ENCODE measurements at regions not wholly inside any gene's neighbourhood (a gene's known extent, or its start where the extent isn't known, plus 50 kb on each side); places are given as distances from the start of the nearest gene placed in this dataset.

DNA sequence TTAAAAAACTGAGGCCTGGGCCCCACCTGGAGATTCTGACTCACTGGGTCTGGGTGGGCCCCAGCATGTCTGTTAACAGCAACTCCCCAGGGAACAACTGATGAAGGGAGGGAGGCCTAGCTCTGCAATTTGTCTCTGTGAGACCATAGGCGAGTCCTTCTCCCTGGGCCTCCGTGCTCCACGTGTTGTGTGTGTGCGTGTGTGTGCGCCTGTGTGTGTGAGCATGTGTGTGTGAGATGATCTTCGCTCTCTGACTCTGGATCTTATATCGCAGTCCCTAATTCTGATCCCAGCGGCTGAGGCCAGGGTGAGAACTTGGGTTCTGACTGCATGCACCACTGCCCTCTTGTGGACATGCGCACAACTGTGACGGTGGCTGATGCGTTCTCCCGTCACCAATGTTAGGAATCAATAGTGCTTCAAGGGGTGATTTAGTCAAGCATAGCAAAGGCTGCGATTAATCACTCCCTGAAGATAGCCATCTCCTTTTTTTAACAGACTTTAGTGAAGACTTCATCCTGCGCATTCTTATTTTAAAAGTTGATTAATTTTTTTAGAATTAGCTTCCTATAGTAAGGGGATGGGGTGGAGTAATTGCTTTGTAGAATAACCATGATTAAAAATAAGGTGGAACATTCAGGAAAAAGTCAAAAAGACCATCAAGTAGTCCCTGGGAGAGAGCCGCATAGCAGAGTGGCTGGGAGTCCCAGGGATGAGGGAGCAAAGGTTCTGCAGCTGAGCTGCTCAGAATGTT lies 62.4 kb upstream of the USP24 start:
- Mint-ChIP-seq H3K27ac (peak overlapping the region; percentile 8 to 88), H3K36me3 (no peaks in the 10 kb centered on the region), H3K4me1 (peaks cover 45 to 52% of the 10 kb centered on the region in 2 donors), H3K4me3 (no peak overlapping the region), H3K27me3 (ENCODE audit: low read depth in 2 of 2) (peaks cover 0 to under 1% of the 10 kb centered on the region in 2 donors), H3K9me3 (no peaks in the 10 kb centered on the region)
- H3K4me3 ChIP-seq (ENCODE audit: low read length), result no peak overlapping the region
- no peaks in the 10 kb centered on the region for H3K27me3 ChIP-seq (ENCODE audit: control insufficient read depth, insufficient read depth, low read length)
- no peaks in the 10 kb centered on the region for H3K9me3 ChIP-seq (ENCODE audit: control insufficient read depth, insufficient read depth, low read length)
- TF ChIP-seq, protein P1, sequence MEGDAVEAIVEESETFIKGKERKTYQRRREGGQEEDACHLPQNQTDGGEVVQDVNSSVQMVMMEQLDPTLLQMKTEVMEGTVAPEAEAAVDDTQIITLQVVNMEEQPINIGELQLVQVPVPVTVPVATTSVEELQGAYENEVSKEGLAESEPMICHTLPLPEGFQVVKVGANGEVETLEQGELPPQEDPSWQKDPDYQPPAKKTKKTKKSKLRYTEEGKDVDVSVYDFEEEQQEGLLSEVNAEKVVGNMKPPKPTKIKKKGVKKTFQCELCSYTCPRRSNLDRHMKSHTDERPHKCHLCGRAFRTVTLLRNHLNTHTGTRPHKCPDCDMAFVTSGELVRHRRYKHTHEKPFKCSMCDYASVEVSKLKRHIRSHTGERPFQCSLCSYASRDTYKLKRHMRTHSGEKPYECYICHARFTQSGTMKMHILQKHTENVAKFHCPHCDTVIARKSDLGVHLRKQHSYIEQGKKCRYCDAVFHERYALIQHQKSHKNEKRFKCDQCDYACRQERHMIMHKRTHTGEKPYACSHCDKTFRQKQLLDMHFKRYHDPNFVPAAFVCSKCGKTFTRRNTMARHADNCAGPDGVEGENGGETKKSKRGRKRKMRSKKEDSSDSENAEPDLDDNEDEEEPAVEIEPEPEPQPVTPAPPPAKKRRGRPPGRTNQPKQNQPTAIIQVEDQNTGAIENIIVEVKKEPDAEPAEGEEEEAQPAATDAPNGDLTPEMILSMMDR (IDR thresholded peaks at IDR 0.05), result peak; percentile 84
- DNase-seq, result peak; percentile 66 to 90
- H3K36me3 ChIP-seq (ENCODE audit: control insufficient read depth, insufficient read depth, low read length), result no peaks in the 10 kb centered on the region
- ATAC-seq, result peak; percentile 88 to 97 (median 93)
- intact Hi-C loops (cut with micrococcal nuclease), result loop anchor here (1.0 to 5.0 kb wide), 2 partner anchors 60 to 137 kb away; partner anchors contain the start of gene USP24
- no peak overlapping the region for H3K27ac ChIP-seq (ENCODE audit: low read length)
- 23% methylated on average over 14 of the region's 15 CpGs for WGBS (ENCODE audit: insufficient coverage)
- peaks cover 5% of the 10 kb centered on the region for H3K4me1 ChIP-seq (ENCODE audit: control insufficient read depth, insufficient read depth, low read length)

DNA sequence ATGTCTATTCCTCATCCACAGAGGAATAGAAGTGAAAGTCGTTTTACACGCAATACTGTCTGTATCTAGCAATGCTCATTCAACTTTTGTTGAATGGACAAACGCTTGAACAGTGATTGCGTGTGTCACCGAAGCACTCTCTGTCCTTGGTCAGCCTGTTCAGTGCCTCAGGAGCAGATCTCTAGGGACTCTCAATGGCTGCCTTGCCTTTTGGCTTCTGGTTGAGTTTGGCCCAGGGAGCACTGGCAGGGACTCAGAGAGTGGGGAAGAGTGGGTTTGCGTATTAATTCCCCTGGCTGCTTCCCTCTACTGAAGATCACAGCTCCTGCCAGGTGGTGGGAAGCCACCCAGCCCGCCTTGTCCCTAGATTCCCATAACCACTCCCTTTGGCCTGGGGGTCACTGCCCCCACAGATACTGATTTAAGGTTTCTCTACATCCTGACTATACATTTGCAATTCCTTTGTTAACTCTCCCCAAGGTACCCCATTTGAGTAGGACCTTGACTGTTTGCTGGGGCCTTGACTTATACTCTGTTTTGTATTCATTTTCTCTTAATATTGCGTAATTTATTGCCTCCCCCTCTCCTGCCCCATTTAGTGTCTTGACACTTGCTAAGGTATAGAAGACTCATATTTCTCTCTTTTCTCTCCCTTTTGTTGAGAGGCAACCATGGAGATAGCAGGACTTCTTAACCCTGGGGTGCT lies 61.7 kb upstream of the USP24 start:
- Histone ChIP-seq H3K27ac (ENCODE audit: low read length) (no peak overlapping the region), H3K4me3 (ENCODE audit: low read length) (no peak overlapping the region), H3K36me3 (ENCODE audit: control insufficient read depth, insufficient read depth, low read length) (no peaks in the 10 kb centered on the region), H3K9me3 (ENCODE audit: control insufficient read depth, insufficient read depth, low read length) (no peaks in the 10 kb centered on the region), H3K27me3 (ENCODE audit: control insufficient read depth, insufficient read depth, low read length) (no peaks in the 10 kb centered on the region), H3K4me1 (ENCODE audit: control insufficient read depth, insufficient read depth, low read length) (peaks cover 5% of the 10 kb centered on the region)
- Mint-ChIP-seq H3K4me1 (peaks cover 45 to 52% of the 10 kb centered on the region in 2 donors), H3K27me3 (ENCODE audit: low read depth in 2 of 2) (no peaks in the 10 kb centered on the region), H3K36me3 (no peaks in the 10 kb centered on the region), H3K4me3 (no peak overlapping the region), H3K9me3 (no peaks in the 10 kb centered on the region), H3K27ac (peak overlapping the region; percentile 8 to 88)
- intact Hi-C loops (cut with micrococcal nuclease), result loop anchor here (1.0 to 5.0 kb wide), 2 partner anchors 60 to 137 kb away; partner anchors contain the start of gene USP24
- ATAC-seq (no peak), DNase-seq (no peak)
- 94% methylated on average over 8 of the region's 8 CpGs for WGBS (ENCODE audit: insufficient coverage)
- TF ChIP-seq, protein P1 (IDR thresholded peaks at IDR 0.05), result no peak

DNA sequence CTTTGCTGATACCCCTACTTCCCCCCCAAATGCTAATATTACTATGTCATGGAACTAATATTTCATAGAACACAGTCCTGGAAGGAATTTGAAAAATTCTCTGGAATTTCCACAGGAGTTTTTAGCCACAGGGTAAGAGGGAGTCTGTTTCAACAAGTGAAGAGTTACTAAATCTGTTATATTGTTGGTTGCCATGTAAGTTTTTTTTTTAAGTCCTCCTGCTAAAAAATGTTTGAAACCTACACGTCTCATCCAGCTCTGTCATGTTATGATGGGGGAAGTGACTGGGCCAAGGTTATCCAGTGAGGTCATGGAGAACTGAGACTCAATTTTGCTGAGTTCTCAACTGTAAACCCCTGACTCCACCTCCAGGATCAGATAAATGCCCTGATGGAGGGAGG lies 60.8 kb upstream of the USP24 start:
- Histone ChIP-seq H3K4me3 (ENCODE audit: low read length) (no peak overlapping the region), H3K36me3 (ENCODE audit: control insufficient read depth, insufficient read depth, low read length) (no peaks in the 10 kb centered on the region), H3K9me3 (ENCODE audit: control insufficient read depth, insufficient read depth, low read length) (no peaks in the 10 kb centered on the region), H3K27ac (ENCODE audit: low read length) (no peak overlapping the region), H3K4me1 (ENCODE audit: control insufficient read depth, insufficient read depth, low read length) (peaks cover 5% of the 10 kb centered on the region), H3K27me3 (ENCODE audit: control insufficient read depth, insufficient read depth, low read length) (no peaks in the 10 kb centered on the region)
- TF ChIP-seq, protein P1 (IDR thresholded peaks at IDR 0.05), result no peak
- intact Hi-C loops (cut with micrococcal nuclease), result loop anchor here (5.0 kb wide), 1 partner anchor 59 kb away; the partner anchor contains the start of gene USP24
- peaks cover 45 to 52% of the 10 kb centered on the region in 2 donors for H3K4me1 Mint-ChIP-seq
- ATAC-seq (peak in 1 of 3 donors; percentile 22), DNase-seq (no peak)
- no peaks in the 10 kb centered on the region for H3K9me3 Mint-ChIP-seq
- no peaks in the 10 kb centered on the region for H3K36me3 Mint-ChIP-seq
- no peaks in the 10 kb centered on the region for H3K27me3 Mint-ChIP-seq (ENCODE audit: low read depth in 2 of 2)
- no peak overlapping the region for H3K4me3 Mint-ChIP-seq
- peak overlapping the region; percentile 59 to 88 for H3K27ac Mint-ChIP-seq
- WGBS (ENCODE audit: insufficient coverage), result no CpG with 5 or more reads among the region's 1 CpG
